NCI-H128 (cell line): ENCODE measurements at regions not wholly inside any gene's neighbourhood (a gene's known extent, or its start where the extent isn't known, plus 50 kb on each side); places are given as distances from the start of the nearest gene placed in this dataset.

Experiments used
- DNase-seq: peaks from one replicate; lab custom pipeline; 2025; ENCODE audit not compliant: unreplicated experiment; lab: John Stamatoyannopoulos, UW

GRCh38 chr11:109735128-109735527 lies 313.1 kb downstream of the C11orf87 start:
- no peak for DNase-seq

- no peak for DNase-seq
Observed at GRCh38 chr11:109739379-109739778, 317.4 kb downstream of the C11orf87 start.

GRCh38 chr11:109745996-109746625 lies 324.1 kb downstream of the C11orf87 start:
- DNase-seq, result no peak

- no peak for DNase-seq
Observed at GRCh38 chr11:109747839-109748238, 325.8 kb downstream of the C11orf87 start.

- no peak for DNase-seq
Observed at GRCh38 chr11:109749476-109749875, 327.5 kb downstream of the C11orf87 start.

GRCh38 chr11:109750964-109751363 lies 329.0 kb downstream of the C11orf87 start:
- no peak for DNase-seq

- DNase-seq, result no peak
Observed at GRCh38 chr11:109752212-109752825, 330.3 kb downstream of the C11orf87 start.

GRCh38 chr11:109756521-109756920 lies 334.5 kb downstream of the C11orf87 start:
- no peak for DNase-seq

- no peak for DNase-seq
Observed at GRCh38 chr11:109756951-109757350, 335.0 kb downstream of the C11orf87 start.

GRCh38 chr11:109762546-109762945 lies 330.6 kb upstream of the ZC3H12C start:
- no peak for DNase-seq

GRCh38 chr11:109765709-109766311 lies 327.4 kb upstream of the ZC3H12C start:
- no peak for DNase-seq

- no peak for DNase-seq
Observed at GRCh38 chr11:109769858-109770257, 323.3 kb upstream of the ZC3H12C start.

- DNase-seq, result no peak
Observed at GRCh38 chr11:109770323-109770722, 322.9 kb upstream of the ZC3H12C start.

GRCh38 chr11:109772892-109773291 lies 320.3 kb upstream of the ZC3H12C start:
- DNase-seq, result peak; percentile 80

- DNase-seq, result no peak
Observed at GRCh38 chr11:109775686-109776085, 317.5 kb upstream of the ZC3H12C start.

- DNase-seq, result no peak
Observed at GRCh38 chr11:109783014-109783413, 310.2 kb upstream of the ZC3H12C start.

- DNase-seq, result no peak
Observed at GRCh38 chr11:109783840-109784239, 309.4 kb upstream of the ZC3H12C start.

GRCh38 chr11:109784536-109784935 lies 308.7 kb upstream of the ZC3H12C start:
- no peak for DNase-seq

GRCh38 chr11:109785198-109785597 lies 308.0 kb upstream of the ZC3H12C start:
- no peak for DNase-seq

GRCh38 chr11:109785714-109786113 lies 307.5 kb upstream of the ZC3H12C start:
- no peak for DNase-seq

- no peak for DNase-seq
Observed at GRCh38 chr11:109788948-109789490, 304.2 kb upstream of the ZC3H12C start.

GRCh38 chr11:109789901-109790300 lies 303.3 kb upstream of the ZC3H12C start:
- DNase-seq, result no peak
